ENCODE measurements at regions not wholly inside any gene's neighbourhood (a gene's known extent, or its start where the extent isn't known, plus 50 kb on each side); places are given as distances from the start of the nearest gene placed in this dataset.

DNA sequence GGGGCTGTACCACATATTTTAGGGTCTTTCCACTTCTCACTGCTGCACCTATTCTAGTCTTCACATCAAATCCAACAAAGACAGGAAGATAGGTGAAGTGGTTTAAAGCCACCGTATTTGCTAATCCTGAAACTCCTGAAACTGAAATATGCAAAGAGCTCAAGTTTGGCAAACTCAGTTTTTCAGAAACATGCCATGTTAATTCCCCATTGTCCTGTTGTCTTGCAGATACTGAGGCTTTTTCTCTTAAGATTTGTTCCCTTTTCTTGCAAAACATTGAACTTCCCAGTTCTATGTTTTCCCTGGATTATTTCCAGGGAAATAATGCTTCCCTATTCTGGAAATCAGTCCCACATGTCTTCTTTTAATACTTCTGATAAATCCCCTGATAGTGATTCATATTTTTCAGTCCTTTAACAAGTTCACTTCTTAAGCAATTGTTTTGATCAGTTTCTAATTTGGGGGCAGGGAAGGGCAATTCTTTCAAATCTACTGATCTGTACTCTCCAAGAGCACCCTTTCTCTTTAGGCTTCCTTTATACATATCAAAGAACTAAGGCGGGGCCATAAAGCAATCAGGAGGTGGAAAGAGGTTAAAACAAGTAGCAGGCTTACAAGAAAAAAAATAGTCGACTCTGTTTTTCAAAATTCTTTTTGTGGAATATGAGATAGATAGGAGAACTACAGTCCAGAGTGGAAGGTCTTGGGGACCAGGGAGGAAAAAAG, 648.5 kb downstream of the BNC2 start:
- Histone ChIP-seq H3K79me2 (ENCODE audit: control insufficient read depth, low read length) (no peaks in the 10 kb centered on the region), H3K9me2 (replicated peaks; ENCODE audit: control insufficient read depth, low read length) (no peaks in the 10 kb centered on the region), H3K36me3 (ENCODE audit: control insufficient read depth, low read length) (no peaks in the 10 kb centered on the region), H3K27ac (ENCODE audit: low read depth, low read length) (no peak overlapping the region), H3K27me3 (ENCODE audit: control insufficient read depth, low read length) (no peaks in the 10 kb centered on the region), H3F3A (ENCODE audit: control insufficient read depth, insufficient read depth) (no peaks in the 10 kb centered on the region), H3K4me1 (ENCODE audit: control insufficient read depth, low read length) (no peaks in the 10 kb centered on the region), H3K9me3 (ENCODE audit: control insufficient read depth, insufficient read depth, low read length) (no peaks in the 10 kb centered on the region), H4K20me1 (ENCODE audit: control insufficient read depth, insufficient read depth, low read depth, low read length) (no peaks in the 10 kb centered on the region), H3K4me3 (ENCODE audit: low read length) (no peak overlapping the region), H3K4me2 (ENCODE audit: low read length) (no peak overlapping the region)
- TF ChIP-seq, protein P1, sequence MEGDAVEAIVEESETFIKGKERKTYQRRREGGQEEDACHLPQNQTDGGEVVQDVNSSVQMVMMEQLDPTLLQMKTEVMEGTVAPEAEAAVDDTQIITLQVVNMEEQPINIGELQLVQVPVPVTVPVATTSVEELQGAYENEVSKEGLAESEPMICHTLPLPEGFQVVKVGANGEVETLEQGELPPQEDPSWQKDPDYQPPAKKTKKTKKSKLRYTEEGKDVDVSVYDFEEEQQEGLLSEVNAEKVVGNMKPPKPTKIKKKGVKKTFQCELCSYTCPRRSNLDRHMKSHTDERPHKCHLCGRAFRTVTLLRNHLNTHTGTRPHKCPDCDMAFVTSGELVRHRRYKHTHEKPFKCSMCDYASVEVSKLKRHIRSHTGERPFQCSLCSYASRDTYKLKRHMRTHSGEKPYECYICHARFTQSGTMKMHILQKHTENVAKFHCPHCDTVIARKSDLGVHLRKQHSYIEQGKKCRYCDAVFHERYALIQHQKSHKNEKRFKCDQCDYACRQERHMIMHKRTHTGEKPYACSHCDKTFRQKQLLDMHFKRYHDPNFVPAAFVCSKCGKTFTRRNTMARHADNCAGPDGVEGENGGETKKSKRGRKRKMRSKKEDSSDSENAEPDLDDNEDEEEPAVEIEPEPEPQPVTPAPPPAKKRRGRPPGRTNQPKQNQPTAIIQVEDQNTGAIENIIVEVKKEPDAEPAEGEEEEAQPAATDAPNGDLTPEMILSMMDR (IDR thresholded peaks at IDR 0.05; ENCODE audit: low read depth, low read length, poor library complexity, severe bottlenecking) = no peak
- no peak for TF ChIP-seq EZH2phosphoT487 (IDR thresholded peaks at IDR 0.05; ENCODE audit: borderline replicate concordance, low read length)

DNA sequence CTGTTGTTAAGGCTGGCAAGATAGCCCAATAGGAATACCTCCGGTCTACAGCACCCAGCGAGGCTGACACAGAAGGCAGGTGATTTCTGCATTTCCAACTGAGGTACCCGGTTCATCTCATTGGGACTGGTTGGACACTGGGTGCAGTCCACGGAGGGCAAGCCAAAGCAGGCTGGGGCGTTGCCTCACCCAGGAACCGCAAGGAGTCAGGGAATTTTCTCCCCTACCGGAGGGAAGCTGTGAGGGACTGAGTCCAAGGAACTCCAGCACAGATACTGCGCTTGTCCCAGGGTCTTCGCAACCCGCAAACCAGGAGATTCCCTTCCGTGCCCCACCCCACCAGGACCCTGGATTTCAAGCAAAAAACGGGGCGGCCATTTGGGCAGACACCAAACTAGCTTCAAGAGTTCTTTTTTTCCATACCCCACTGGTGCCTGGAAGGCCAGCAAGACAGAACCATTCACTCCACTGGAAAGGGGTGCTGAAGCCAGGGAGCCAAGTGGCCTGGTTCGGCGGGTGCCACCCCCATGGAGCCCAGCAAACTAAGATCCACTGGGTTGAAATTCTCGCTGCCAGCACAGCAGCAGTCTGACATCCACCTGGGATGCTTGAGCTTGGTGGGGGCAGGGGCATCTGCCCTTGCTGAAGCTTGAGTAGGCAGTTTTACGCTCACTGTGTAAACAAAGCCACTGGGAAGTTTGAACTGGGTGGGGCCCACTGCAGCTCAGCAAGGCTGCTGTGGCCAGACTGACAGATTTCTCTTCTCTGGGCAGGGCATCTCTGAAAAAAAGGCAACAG, 647.2 kb downstream of the BNC2 start:
- H3K4me3 ChIP-seq (ENCODE audit: low read length) = no peak overlapping the region
- H3F3A ChIP-seq (ENCODE audit: control insufficient read depth, insufficient read depth) = no peaks in the 10 kb centered on the region
- H3K4me2 ChIP-seq (ENCODE audit: low read length) = no peak overlapping the region
- no peaks in the 10 kb centered on the region for H4K20me1 ChIP-seq (ENCODE audit: control insufficient read depth, insufficient read depth, low read depth, low read length)
- H3K36me3 ChIP-seq (ENCODE audit: control insufficient read depth, low read length) = no peaks in the 10 kb centered on the region
- H3K27me3 ChIP-seq (ENCODE audit: control insufficient read depth, low read length) = no peaks in the 10 kb centered on the region
- H3K79me2 ChIP-seq (ENCODE audit: control insufficient read depth, low read length) = no peaks in the 10 kb centered on the region
- no peaks in the 10 kb centered on the region for H3K9me2 ChIP-seq (replicated peaks; ENCODE audit: control insufficient read depth, low read length)
- no peaks in the 10 kb centered on the region for H3K9me3 ChIP-seq (ENCODE audit: control insufficient read depth, insufficient read depth, low read length)
- H3K4me1 ChIP-seq (ENCODE audit: control insufficient read depth, low read length) = no peaks in the 10 kb centered on the region
- no peak for TF ChIP-seq EZH2phosphoT487 (IDR thresholded peaks at IDR 0.05; ENCODE audit: borderline replicate concordance, low read length)
- TF ChIP-seq, protein P1 (IDR thresholded peaks at IDR 0.05; ENCODE audit: low read depth, low read length, poor library complexity, severe bottlenecking) = no peak
- H3K27ac ChIP-seq (ENCODE audit: low read depth, low read length) = no peak overlapping the region

GRCh38 chr9:16230731-16231130, 639.7 kb downstream of the BNC2 start:
- no peak overlapping the region for H3K27ac ChIP-seq (ENCODE audit: low read depth, low read length)
- TF ChIP-seq, protein P1 (IDR thresholded peaks at IDR 0.05; ENCODE audit: low read depth, low read length, poor library complexity, severe bottlenecking) = no peak
- no peak for TF ChIP-seq EZH2phosphoT487 (IDR thresholded peaks at IDR 0.05; ENCODE audit: borderline replicate concordance, low read length)
- H3K79me2 ChIP-seq (ENCODE audit: control insufficient read depth, low read length) = no peaks in the 10 kb centered on the region
- H3K4me1 ChIP-seq (ENCODE audit: control insufficient read depth, low read length) = no peaks in the 10 kb centered on the region
- H3K4me2 ChIP-seq (ENCODE audit: low read length) = no peak overlapping the region
- no peaks in the 10 kb centered on the region for H3K9me2 ChIP-seq (replicated peaks; ENCODE audit: control insufficient read depth, low read length)
- no peaks in the 10 kb centered on the region for H3K27me3 ChIP-seq (ENCODE audit: control insufficient read depth, low read length)
- no peaks in the 10 kb centered on the region for H3K36me3 ChIP-seq (ENCODE audit: control insufficient read depth, low read length)
- no peaks in the 10 kb centered on the region for H3F3A ChIP-seq (ENCODE audit: control insufficient read depth, insufficient read depth)
- peaks cover 22% of the 10 kb centered on the region; the same call in 1 of the 2 replicates for H3K9me3 ChIP-seq (ENCODE audit: control insufficient read depth, insufficient read depth, low read length)
- H3K4me3 ChIP-seq (ENCODE audit: low read length) = no peak overlapping the region
- H4K20me1 ChIP-seq (ENCODE audit: control insufficient read depth, insufficient read depth, low read depth, low read length) = no peaks in the 10 kb centered on the region
